ENCODE measurements at regions not wholly inside any gene's neighbourhood (a gene's known extent, or its start where the extent isn't known, plus 50 kb on each side); places are given as distances from the start of the nearest gene placed in this dataset.

- Histone ChIP-seq H3K9ac (ENCODE audit: low read depth in 1 of 2, low read length in 2 of 2) (no peak overlapping the region), H3K4me3 (ENCODE audit: low read depth in 1 of 3, low read length in 3 of 3) (no peak overlapping the region), H3K27me3 (ENCODE audit: control insufficient read depth in 4 of 4, insufficient read depth in 4 of 4, low read length in 3 of 4) (no peaks in the 10 kb centered on the region), H3K27ac (ENCODE audit: low read depth in 1 of 2, low read length in 2 of 2) (no peak overlapping the region), H3K4me1 (ENCODE audit: control insufficient read depth in 4 of 4, insufficient read depth in 4 of 4, low read length in 3 of 4) (no peaks in the 10 kb centered on the region), H3K36me3 (ENCODE audit: control insufficient read depth in 4 of 4, insufficient read depth in 3 of 4, low read depth in 1 of 4, low read length in 3 of 4) (no peaks in the 10 kb centered on the region), H3K9me3 (ENCODE audit: control insufficient read depth in 4 of 4, low read length in 3 of 4) (no peaks in the 10 kb centered on the region)
- WGBS: 78% methylated on average over 1 of the region's 1 CpG
- DNase-seq (ENCODE audit: low spot score): no peak
- no peak for TF ChIP-seq GABPA (IDR thresholded peaks at IDR 0.05 in 1 of 2, conservative IDR thresholded peaks at IDR 0.05 in 1 of 2)
- TF ChIP-seq RXRA (IDR thresholded peaks at IDR 0.05): no peak
- no peak for TF ChIP-seq ATF3 (IDR thresholded peaks at IDR 0.05)
Observed at GRCh38 chr13:63516124-63516523, 2100.5 kb upstream of the PCDH20 start.

GRCh38 chr13:63514886-63515285 is 2099.2 kb upstream of the PCDH20 start:
- Histone ChIP-seq H3K4me1 (ENCODE audit: control insufficient read depth in 4 of 4, insufficient read depth in 4 of 4, low read length in 3 of 4) (no peaks in the 10 kb centered on the region), H3K9ac (ENCODE audit: low read depth in 1 of 2, low read length in 2 of 2) (no peak overlapping the region), H3K9me3 (ENCODE audit: control insufficient read depth in 4 of 4, low read length in 3 of 4) (no peaks in the 10 kb centered on the region), H3K36me3 (ENCODE audit: control insufficient read depth in 4 of 4, insufficient read depth in 3 of 4, low read depth in 1 of 4, low read length in 3 of 4) (no peaks in the 10 kb centered on the region), H3K27ac (ENCODE audit: low read depth in 1 of 2, low read length in 2 of 2) (no peak overlapping the region), H3K27me3 (ENCODE audit: control insufficient read depth in 4 of 4, insufficient read depth in 4 of 4, low read length in 3 of 4) (no peaks in the 10 kb centered on the region), H3K4me3 (ENCODE audit: low read depth in 1 of 3, low read length in 3 of 3) (no peak overlapping the region)
- no peak for DNase-seq (ENCODE audit: low spot score)
- no peak for TF ChIP-seq GABPA (IDR thresholded peaks at IDR 0.05 in 1 of 2, conservative IDR thresholded peaks at IDR 0.05 in 1 of 2)
- TF ChIP-seq YY1 (IDR thresholded peaks at IDR 0.05): no peak
- no peak for TF ChIP-seq RAD21 (IDR thresholded peaks at IDR 0.05)
- no peak for TF ChIP-seq TAF1 (conservative IDR thresholded peaks at IDR 0.05)
- TF ChIP-seq ATF3 (IDR thresholded peaks at IDR 0.05): no peak
- TF ChIP-seq JUND (IDR thresholded peaks at IDR 0.05): no peak
- TF ChIP-seq MAX (IDR thresholded peaks at IDR 0.05): no peak
- no peak for TF ChIP-seq FOXA1 (IDR thresholded peaks at IDR 0.05)
- no peak for TF ChIP-seq FOXA2 (IDR thresholded peaks at IDR 0.05)
- TF ChIP-seq EGR1 (IDR thresholded peaks at IDR 0.05; ENCODE audit: low read depth in 2 of 2): no peak
- WGBS: 29% methylated on average over 2 of the region's 2 CpGs

- no peak for DNase-seq (ENCODE audit: low spot score)
- Histone ChIP-seq H3K4me3 (ENCODE audit: low read depth in 1 of 3, low read length in 3 of 3) (no peak overlapping the region), H3K4me1 (ENCODE audit: control insufficient read depth in 4 of 4, insufficient read depth in 4 of 4, low read length in 3 of 4) (no peaks in the 10 kb centered on the region), H3K27me3 (ENCODE audit: control insufficient read depth in 4 of 4, insufficient read depth in 4 of 4, low read length in 3 of 4) (peaks cover 0 to under 1% (median 0%) of the 10 kb centered on the region in 4 donors), H3K36me3 (ENCODE audit: control insufficient read depth in 4 of 4, insufficient read depth in 3 of 4, low read depth in 1 of 4, low read length in 3 of 4) (no peaks in the 10 kb centered on the region), H3K27ac (ENCODE audit: low read depth in 1 of 2, low read length in 2 of 2) (no peak overlapping the region), H3K9me3 (ENCODE audit: control insufficient read depth in 4 of 4, low read length in 3 of 4) (no peaks in the 10 kb centered on the region), H3K9ac (ENCODE audit: low read depth in 1 of 2, low read length in 2 of 2) (no peak overlapping the region)
- WGBS: 77% methylated on average over 8 of the region's 8 CpGs
- TF ChIP-seq FOXA1 (IDR thresholded peaks at IDR 0.05) (no peak), RXRA (IDR thresholded peaks at IDR 0.05) (no peak), JUND (IDR thresholded peaks at IDR 0.05) (no peak), NR2F2 (IDR thresholded peaks at IDR 0.05) (no peak), ATF3 (IDR thresholded peaks at IDR 0.05) (no peak), FOXA2 (IDR thresholded peaks at IDR 0.05) (no peak), MAX (IDR thresholded peaks at IDR 0.05) (no peak), TAF1 (conservative IDR thresholded peaks at IDR 0.05) (no peak), GABPA (IDR thresholded peaks at IDR 0.05 in 1 of 2, conservative IDR thresholded peaks at IDR 0.05 in 1 of 2) (no peak), HNF4G (IDR thresholded peaks at IDR 0.05) (no peak), HNF4A (conservative IDR thresholded peaks at IDR 0.05) (no peak), ZBTB33 (IDR thresholded peaks at IDR 0.05) (no peak), YY1 (IDR thresholded peaks at IDR 0.05) (no peak), CTCF (IDR thresholded peaks at IDR 0.05; ENCODE audit: low read depth, low read length, missing input control) (no peak), EGR1 (IDR thresholded peaks at IDR 0.05; ENCODE audit: low read depth in 2 of 2) (no peak), REST (IDR thresholded peaks at IDR 0.05) (no peak), SP1 (IDR thresholded peaks at IDR 0.05) (no peak), RAD21 (IDR thresholded peaks at IDR 0.05) (no peak)
Observed at GRCh38 chr13:63512095-63512494, 2096.4 kb upstream of the PCDH20 start.

Measured in liver (tissue), 8 donors.